IMR-90 (cell line): ENCODE measurements at regions not wholly inside any gene's neighbourhood (a gene's known extent, or its start where the extent isn't known, plus 50 kb on each side); places are given as distances from the start of the nearest gene placed in this dataset.

Experiments used
- ATAC-seq: fragments of 200-7000 bp; cut with Tn5 transposase; 2 replicates; pipeline ENCODE4 v1.9.1; 2020; ENCODE audit warnings: low read depth, mild to moderate bottlenecking, moderate library complexity
- BruUV-seq: library from RNA; stranded (reverse); fragments of 400-500 nt; replicated peaks from 2 replicates; lab custom pipeline; 2021; lab: Mats Ljungman, UMichigan
- CTCF ChIA-PET: fragments of 300-600 bp; formaldehyde crosslinking; extraction: SDS; loops from one replicate; lab custom pipeline; 2021; ENCODE audit warnings: antibody characterized with exemption; lab: Yijun Ruan, JAX
- POLR2A ChIA-PET: fragments of 300-600 bp; sonication (Branson Sonifier 250); formaldehyde crosslinking; loops from one replicate; lab custom pipeline; 2022; ENCODE audit warnings: antibody characterized with exemption; ENCODE audit not compliant: unreplicated experiment; lab: Charles Lee
- DNase-seq: peaks from one replicate; pipeline ENCODE4 v3.0.0; 2013
- H2AFZ ChIP-seq: replicated peaks from 2 replicates; pipeline ENCODE3; 2013; ENCODE audit warnings: low read length, mild to moderate bottlenecking; ENCODE audit not compliant: poor library complexity
- H2AK5ac ChIP-seq: 2 replicates; pipeline ENCODE4 v1.6.1; 2013; ENCODE audit warnings: low read depth, low read length, inconsistent platforms
- H2AK9ac ChIP-seq: replicated peaks from 2 replicates; pipeline ENCODE3; 2013; ENCODE audit warnings: mild to moderate bottlenecking, low read depth, low read length, moderate library complexity; ENCODE audit not compliant: poor library complexity
- H2BK120ac ChIP-seq: 2 replicates; pipeline ENCODE4 v1.6.1; 2013; ENCODE audit warnings: low read depth, low read length, inconsistent platforms
- H2BK15ac ChIP-seq: 3 replicates; pipeline ENCODE4 v1.6.1; 2013; ENCODE audit warnings: low read depth, low read length, inconsistent platforms
- H2BK20ac ChIP-seq: 2 replicates; pipeline ENCODE4 v1.6.1; 2013; ENCODE audit warnings: low read depth, mild to moderate bottlenecking, inconsistent platforms, low read length, moderate library complexity
- H2BK5ac ChIP-seq: 2 replicates; pipeline ENCODE4 v1.6.1; 2013; ENCODE audit warnings: mild to moderate bottlenecking, low read depth, low read length, inconsistent platforms; ENCODE audit not compliant: poor library complexity, severe bottlenecking
- H3K14ac ChIP-seq: replicated peaks from 2 replicates; pipeline ENCODE4 v1.6.1; 2013; ENCODE audit warnings: low read depth, low read length, inconsistent platforms
- H3K18ac ChIP-seq: 2 replicates; pipeline ENCODE4 v1.6.1; 2013; ENCODE audit warnings: low read depth, low read length, control low read depth
- H3K23ac ChIP-seq: 2 replicates; pipeline ENCODE4 v1.6.1; 2013; ENCODE audit warnings: low read depth, low read length, inconsistent platforms
- H3K27ac ChIP-seq: 2 replicates; pipeline ENCODE4 v1.5.1; 2013; ENCODE audit warnings: mild to moderate bottlenecking, control low read depth, low read length; ENCODE audit not compliant: insufficient read depth
- H3K27me3 ChIP-seq: 2 replicates; pipeline ENCODE4 v1.6.1; 2013; ENCODE audit warnings: low read length; ENCODE audit not compliant: control insufficient read depth, insufficient read depth
- H3K36me3 ChIP-seq: 2 replicates; pipeline ENCODE4 v1.6.1; 2013; ENCODE audit warnings: low read length, mixed read lengths; ENCODE audit not compliant: control insufficient read depth, insufficient read depth
- H3K4ac ChIP-seq: 2 replicates; pipeline ENCODE4 v1.6.1; 2013; ENCODE audit warnings: low read depth, low read length, inconsistent platforms
- H3K4me1 ChIP-seq: 2 replicates; pipeline ENCODE4 v1.6.1; 2013; ENCODE audit warnings: low read length, mixed read lengths; ENCODE audit not compliant: control insufficient read depth, insufficient read depth
- H3K4me2 ChIP-seq: 2 replicates; pipeline ENCODE4 v1.6.1; 2013; ENCODE audit warnings: low read depth, mild to moderate bottlenecking, control low read depth, low read length, moderate library complexity
- H3K4me3 ChIP-seq: 2 replicates; pipeline ENCODE4 v1.5.1; 2013; ENCODE audit warnings: low read depth, mild to moderate bottlenecking, control low read depth, low read length, moderate library complexity; ENCODE audit not compliant: insufficient read depth
- H3K56ac ChIP-seq: 2 replicates; pipeline ENCODE4 v1.6.1; 2013; ENCODE audit warnings: low read length, inconsistent platforms; ENCODE audit not compliant: insufficient read depth; ENCODE audit errors: extremely low read depth
- H3K79me1 ChIP-seq, 2 experiments: 2 replicates each; pipeline ENCODE4 v1.6.1; 2013; ENCODE audit warnings: low read length in 2 of 2, inconsistent platforms in 1 of 2, low read depth in 1 of 2
- H3K9ac ChIP-seq: 2 replicates; pipeline ENCODE4 v1.6.1; 2013; ENCODE audit warnings: low read depth, low read length, control low read depth
- H3K9me1 ChIP-seq: 2 replicates; pipeline ENCODE4 v1.6.1; 2013; ENCODE audit warnings: low read length, inconsistent platforms; ENCODE audit not compliant: insufficient read depth
- H3K9me3 ChIP-seq: 2 replicates; pipeline ENCODE4 v1.6.1; 2013; ENCODE audit warnings: low read length; ENCODE audit not compliant: control insufficient read depth, insufficient read depth
- H4K20me1 ChIP-seq: 2 replicates; pipeline ENCODE4 v1.6.1; 2013; ENCODE audit warnings: low read length, inconsistent platforms; ENCODE audit not compliant: insufficient read depth
- H4K5ac ChIP-seq: 2 replicates; pipeline ENCODE4 v1.6.1; 2013; ENCODE audit warnings: mild to moderate bottlenecking, low read depth, low read length, control low read depth
- H4K8ac ChIP-seq, 2 experiments: 2 replicates each; pipeline ENCODE4 v1.6.1; 2013; ENCODE audit warnings: low read depth in 2 of 2, low read length in 2 of 2, control low read depth in 1 of 2, inconsistent platforms in 1 of 2
- H4K91ac ChIP-seq: 2 replicates; pipeline ENCODE4 v1.6.1; 2013; ENCODE audit warnings: low read depth, low read length, inconsistent platforms; ENCODE audit not compliant: insufficient read depth
- CHD1 ChIP-seq: IDR thresholded peaks from 2 replicates; pipeline ENCODE4 v1.6.1; 2012; ENCODE audit warnings: low read depth, low read length, improper control_type of control experiment
- CTCF ChIP-seq: conservative IDR thresholded peaks from 2 replicates; pipeline ENCODE4 v1.5.1; 2012; ENCODE audit warnings: mild to moderate bottlenecking, low read depth, low read length, improper control_type of control experiment
- MAFK ChIP-seq: IDR thresholded peaks from 2 replicates; pipeline ENCODE4 v1.6.1; 2012; ENCODE audit warnings: low read depth, low read length, improper control_type of control experiment
- MXI1 ChIP-seq: IDR thresholded peaks from 2 replicates; pipeline ENCODE4 v1.6.1; 2012; ENCODE audit warnings: low read depth, mild to moderate bottlenecking, low read length, moderate library complexity, borderline replicate concordance
- NFE2L2 ChIP-seq: fragments of 150-350 bp; IDR thresholded peaks from 2 replicates; pipeline ENCODE4 v1.6.1; 2016; ENCODE audit warnings: low read depth, mild to moderate bottlenecking, low read length
- RCOR1 ChIP-seq: IDR thresholded peaks from 2 replicates; pipeline ENCODE4 v1.6.1; 2012; ENCODE audit warnings: mild to moderate bottlenecking, low read length, improper control_type of control experiment; ENCODE audit not compliant: insufficient replicate concordance
- RFX5 ChIP-seq: IDR thresholded peaks from 2 replicates; pipeline ENCODE4 v1.8.0; 2012; ENCODE audit warnings: low read depth, mild to moderate bottlenecking, low read length, moderate library complexity
- SMC3 ChIP-seq: fragments of 150-350 bp; IDR thresholded peaks from 2 replicates; pipeline ENCODE4 v1.6.1; 2016; ENCODE audit warnings: low read depth, mild to moderate bottlenecking, antibody characterized with exemption, low read length, moderate library complexity
- WGBS, 2 experiments: methylation state at CpG; one replicate each; pipeline versions ENCODE4 v1.1.5 to v1.1.7; 2013; ENCODE audit warnings: missing lambda C conversion rate in 2 of 2; ENCODE audit not compliant: insufficient read length in 1 of 2; ENCODE audit errors: extremely low coverage in 2 of 2; 5-methylcytosine and 5-hydroxymethylcytosine counted together
- dilution Hi-C: fragments of 300-500 bp; cut with HindIII; formaldehyde crosslinking; loops from one replicate; pipeline ENCODE4 v1.14.3; 2018; ENCODE audit warnings: low sequenced_read_pairs; ENCODE audit not compliant: unreplicated experiment
- in situ Hi-C: fragments of 300-500 bp; cut with MboI; formaldehyde crosslinking; loops from 3 replicates; pipeline ENCODE4 v1.14.3; 2019; ENCODE audit warnings: low sequenced_read_pairs, inconsistent platforms, mixed read lengths
- intact Hi-C: fragments of 100-400 bp; cut with micrococcal nuclease; formaldehyde crosslinking; loops from 2 replicates; pipeline ENCODE4 v1.10.0; 2022

GRCh38 chr17:73831699-73832098, 187.5 kb upstream of the SDK2 start:
- Histone ChIP-seq H2BK120ac (no peak overlapping the region), H3K9ac (no peak overlapping the region), H4K5ac (no peak overlapping the region), H3K79me1 (no peaks in the 10 kb centered on the region), H3K4me2 (no peak overlapping the region), H2AK9ac (no peak overlapping the region), H3K9me3 (peaks cover 40% of the 10 kb centered on the region), H4K91ac (no peak overlapping the region), H3K4me1 (no peaks in the 10 kb centered on the region), H3K4ac (no peak overlapping the region), H3K27ac (no peak overlapping the region), H3K4me3 (no peak overlapping the region), H3K23ac (no peak overlapping the region), H2AFZ (no peak overlapping the region), H3K56ac (no peak overlapping the region), H3K27me3 (no peaks in the 10 kb centered on the region), H4K20me1 (no peaks in the 10 kb centered on the region), H2AK5ac (no peak overlapping the region), H3K9me1 (no peaks in the 10 kb centered on the region), H3K18ac (no peak overlapping the region), H3K36me3 (no peaks in the 10 kb centered on the region), H2BK5ac (no peak overlapping the region), H2BK15ac (no peak overlapping the region), H4K8ac (no peak overlapping the region), H3K14ac (no peak overlapping the region), H2BK20ac (no peak overlapping the region)
- ChIA-PET CTCF (no interaction called here), POLR2A (no interaction called here)
- BruUV-seq: no TSS peak
- WGBS, 2 experiments: 68% methylated on average over 3 of the region's 6 CpGs; no CpG with 5 or more reads in 1 of the 2 experiments
- DNase-seq (no peak), ATAC-seq (no peak)
- dilution Hi-C loops (no loop called here), in situ Hi-C loops (no loop called here), intact Hi-C loops (no loop called here)
- TF ChIP-seq MAFK (no peak), RFX5 (no peak), CTCF (no peak), NFE2L2 (no peak), MXI1 (no peak), CHD1 (no peak), RCOR1 (no peak), SMC3 (no peak)
